ENCODE measurements at regions not wholly inside any gene's neighbourhood (a gene's known extent, or its start where the extent isn't known, plus 50 kb on each side); places are given as distances from the start of the nearest gene placed in this dataset.

DNA sequence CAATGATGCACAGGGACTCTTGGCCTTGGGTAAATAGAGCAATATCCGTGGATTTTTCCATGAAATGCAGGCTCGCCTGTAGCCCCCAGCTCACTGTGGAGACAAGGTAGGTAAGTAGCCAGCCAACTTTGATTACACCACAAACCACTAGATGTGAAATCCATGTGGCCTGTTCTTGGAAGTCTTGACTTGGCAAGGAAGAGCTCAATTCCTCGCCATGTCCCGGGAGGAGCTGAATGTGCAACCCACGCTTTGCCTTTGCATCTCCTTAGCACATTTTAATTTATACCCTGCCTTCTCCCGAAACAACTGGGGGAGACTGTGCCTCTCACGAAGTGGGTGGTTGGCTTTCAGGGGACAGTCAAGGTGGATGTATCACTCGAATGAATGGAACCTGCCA is 347.7 kb upstream of the MKI67 start:
- DNase-seq, result no peak

GRCh38 chr10:128474571-128474970 is 348.3 kb upstream of the MKI67 start:
- DNase-seq, result no peak

- no peak for DNase-seq
Measured at GRCh38 chr10:128475686-128476367, 349.6 kb upstream of the MKI67 start.

- no peak for DNase-seq
Measured at GRCh38 chr10:128476368-128476725, 350.1 kb upstream of the MKI67 start.

GRCh38 chr10:128476845-128477244 is 350.6 kb upstream of the MKI67 start:
- no peak for DNase-seq

DNA sequence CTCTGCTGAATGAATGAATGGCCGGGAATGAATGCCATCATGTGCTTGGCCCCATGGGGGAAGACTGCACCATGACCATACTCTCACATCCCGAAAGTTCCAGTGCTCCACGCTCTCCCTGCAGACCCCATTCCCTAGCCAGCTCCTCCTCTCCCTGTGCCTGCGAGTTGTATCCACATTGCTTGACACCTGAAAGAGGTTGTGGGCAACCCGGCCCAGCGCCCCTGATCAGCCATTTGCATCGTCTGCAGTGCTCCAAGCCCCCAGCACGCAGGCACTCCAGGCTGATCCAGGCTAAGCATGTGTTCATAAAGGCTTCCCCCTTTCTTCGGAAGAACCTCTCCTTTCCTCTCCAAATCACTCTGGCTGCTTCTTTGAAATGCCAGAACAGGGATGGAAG is 354.4 kb upstream of the MKI67 start:
- no peak for DNase-seq

DNA sequence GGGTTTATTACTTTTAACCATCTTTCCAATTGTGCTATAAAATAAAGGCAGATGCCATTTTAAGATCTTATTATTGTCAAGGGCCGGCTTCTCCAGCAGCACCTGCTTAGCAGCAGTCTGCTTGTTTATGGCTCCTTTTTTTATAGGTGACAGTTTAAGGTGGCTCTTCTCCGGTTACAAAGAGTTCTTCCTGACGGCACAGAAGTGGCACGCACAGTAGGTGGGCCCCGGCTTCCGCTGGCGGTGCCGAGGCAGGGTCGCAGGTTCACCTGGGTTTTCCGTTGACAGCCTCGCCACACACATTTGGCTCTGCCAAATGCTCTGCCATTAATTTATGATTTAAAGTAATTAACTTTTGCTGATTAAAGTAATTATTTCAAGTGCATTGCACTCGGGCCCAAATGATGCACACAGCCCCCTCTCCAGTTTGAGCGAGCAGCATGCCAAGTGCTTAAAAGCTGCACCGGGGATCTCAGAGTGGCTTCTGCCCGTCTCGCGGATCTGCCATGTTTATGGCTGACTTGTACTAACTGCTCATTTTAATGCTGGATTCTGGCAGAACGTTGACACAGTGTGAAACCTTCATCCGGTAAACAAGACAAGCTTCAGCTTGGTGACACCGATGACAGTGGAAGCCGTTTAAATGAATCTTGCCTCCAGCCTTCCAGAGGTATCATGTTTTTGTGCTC is 355.1 kb upstream of the MKI67 start:
- DNase-seq, result peak; percentile 89

GRCh38 chr10:128482052-128482451 is 355.8 kb upstream of the MKI67 start:
- no peak for DNase-seq

- no peak for DNase-seq
Measured at GRCh38 chr10:128483216-128483615, 357.0 kb upstream of the MKI67 start.

DNA sequence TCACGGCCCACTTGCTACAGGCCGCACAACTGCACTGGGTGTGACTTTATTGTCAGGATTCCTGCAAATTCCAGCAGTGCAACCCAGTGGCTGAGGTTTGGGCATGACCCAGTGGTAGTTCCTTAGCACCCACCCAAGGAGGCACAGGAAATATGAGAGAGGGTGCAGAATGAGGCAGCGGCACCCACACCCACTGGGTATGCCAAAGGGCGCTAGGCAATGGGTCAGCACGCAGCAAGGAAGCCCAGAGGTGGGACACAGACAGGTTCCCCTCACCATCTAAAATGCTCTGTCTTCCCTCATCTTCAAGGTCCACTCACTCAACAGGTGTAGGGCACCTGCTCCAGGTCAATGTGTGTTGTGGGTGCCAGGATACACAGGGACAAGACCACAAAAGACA is 357.8 kb upstream of the MKI67 start:
- DNase-seq, result no peak

DNA sequence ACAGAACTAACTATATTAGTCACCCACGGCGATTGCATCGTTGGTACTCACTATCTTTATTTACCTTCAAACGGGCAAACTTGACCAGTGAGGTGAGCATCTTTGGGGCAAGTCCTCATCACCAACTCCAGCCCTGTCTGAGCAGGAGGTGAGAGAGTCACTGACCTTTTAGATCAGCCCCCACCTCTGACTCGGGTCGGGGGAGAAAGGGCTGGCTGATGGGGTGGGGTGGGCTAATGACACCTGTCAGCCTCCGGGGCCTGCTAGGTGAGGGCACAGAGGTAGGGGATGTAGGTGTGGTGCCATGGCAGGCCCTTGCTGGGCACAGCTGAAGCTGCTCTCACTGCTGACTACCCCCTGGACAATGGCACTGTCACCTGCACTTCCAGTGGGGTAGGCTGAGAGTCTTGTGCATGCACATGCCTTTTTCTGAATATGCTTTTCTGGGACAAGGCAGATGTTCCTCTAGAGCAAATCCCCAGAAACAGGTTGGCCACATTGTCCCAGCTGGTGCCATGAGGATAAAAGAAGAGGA is 359.5 kb upstream of the MKI67 start:
- no peak for DNase-seq

- DNase-seq, result no peak
Measured at GRCh38 chr10:128487517-128487916, 361.3 kb upstream of the MKI67 start.

GRCh38 chr10:128489324-128490247 is 363.4 kb upstream of the MKI67 start:
- no peak for DNase-seq

DNA sequence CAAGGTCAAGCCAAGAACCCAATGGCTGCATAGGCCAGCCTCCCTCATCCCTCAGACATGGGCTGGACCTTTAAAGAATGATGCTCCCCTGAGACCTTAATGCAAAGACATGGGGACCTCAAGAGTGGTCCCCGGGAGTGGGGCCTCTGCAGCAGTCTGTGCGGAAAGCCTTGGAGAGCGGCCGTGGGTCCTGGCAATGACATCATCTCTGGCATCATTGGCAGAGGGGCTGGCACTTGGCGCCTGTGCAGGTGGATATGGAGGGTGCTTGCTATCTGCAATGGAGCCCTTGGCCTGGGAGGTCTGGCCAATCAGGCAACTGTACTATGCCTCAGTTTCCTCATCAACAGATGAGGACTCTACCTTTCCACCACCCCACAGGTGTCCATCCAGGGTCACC is 365.5 kb upstream of the MKI67 start:
- no peak for DNase-seq

DNA sequence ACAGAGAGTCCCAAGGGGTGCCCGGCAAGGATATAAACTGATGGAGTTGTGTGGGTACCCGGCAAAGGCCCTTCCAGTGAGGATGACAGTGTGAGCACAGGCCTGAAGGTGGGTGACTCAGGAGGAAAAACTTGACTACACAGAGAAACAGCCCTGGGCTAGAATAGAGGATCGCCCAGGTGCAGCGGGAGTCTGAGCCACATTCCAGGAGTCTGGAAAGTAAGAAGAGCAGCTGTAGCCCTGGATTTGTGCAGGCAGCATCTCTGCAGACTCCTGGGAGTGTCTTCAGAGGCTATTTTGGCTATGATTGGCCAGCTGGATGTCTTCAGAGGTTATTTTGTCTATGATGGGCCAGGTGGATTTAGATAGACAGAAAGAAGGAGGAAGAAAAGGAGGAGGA is 367.6 kb upstream of the MKI67 start:
- no peak for DNase-seq

DNA sequence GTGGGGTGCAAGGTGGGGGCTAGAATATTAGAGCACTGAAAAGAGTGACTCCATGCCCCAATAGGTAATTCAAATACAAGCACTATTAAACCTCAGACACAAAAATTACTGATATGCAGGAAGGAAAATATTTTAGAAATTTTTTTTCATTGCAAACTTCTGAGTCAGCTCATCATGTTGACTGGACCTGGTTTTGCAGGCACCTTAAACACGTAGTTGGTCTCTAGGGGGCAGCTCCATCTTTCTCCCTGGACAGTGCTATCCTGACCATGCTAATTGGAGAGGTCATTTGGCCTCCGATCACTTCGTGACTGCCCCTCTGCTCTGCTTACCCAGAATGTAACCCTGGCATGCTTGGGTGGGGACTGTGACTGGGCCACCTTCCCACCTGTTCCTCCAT is 368.4 kb upstream of the MKI67 start:
- no peak for DNase-seq

DNA sequence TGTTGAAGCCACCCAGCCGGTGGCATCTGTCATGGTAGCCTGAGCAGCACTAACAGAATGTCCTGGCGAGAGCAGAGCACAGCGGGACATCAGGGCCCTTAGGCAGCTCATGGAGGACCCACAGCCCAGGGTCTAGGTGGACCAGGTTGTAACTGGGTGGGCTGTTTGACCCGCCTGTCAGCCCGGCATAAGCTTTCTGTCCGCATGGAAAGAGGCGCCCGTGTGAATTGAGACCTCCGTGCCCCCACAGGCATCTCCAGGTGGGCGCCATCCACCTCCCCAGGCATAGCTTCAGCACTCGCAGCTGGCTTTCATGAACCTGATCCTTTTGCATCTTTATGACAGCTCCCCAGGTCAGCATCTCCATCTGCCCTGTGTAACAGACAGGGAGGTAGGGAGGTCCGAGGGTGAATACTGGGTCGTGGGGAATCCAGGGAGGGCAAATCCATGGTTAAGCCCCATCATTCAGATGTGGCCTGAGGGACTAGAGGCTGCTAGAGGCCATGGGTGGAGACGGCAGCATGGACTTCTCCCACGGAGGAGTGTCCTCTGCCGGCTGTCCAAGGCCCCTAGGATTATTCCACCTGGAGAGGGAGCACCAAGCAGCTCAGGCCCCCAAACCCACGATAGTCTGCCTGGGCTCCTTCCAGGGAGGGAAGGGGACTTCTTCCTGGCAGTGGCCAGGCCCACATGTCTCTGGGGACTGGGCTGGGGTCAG is 371.6 kb upstream of the MKI67 start:
- DNase-seq, result no peak

DNA sequence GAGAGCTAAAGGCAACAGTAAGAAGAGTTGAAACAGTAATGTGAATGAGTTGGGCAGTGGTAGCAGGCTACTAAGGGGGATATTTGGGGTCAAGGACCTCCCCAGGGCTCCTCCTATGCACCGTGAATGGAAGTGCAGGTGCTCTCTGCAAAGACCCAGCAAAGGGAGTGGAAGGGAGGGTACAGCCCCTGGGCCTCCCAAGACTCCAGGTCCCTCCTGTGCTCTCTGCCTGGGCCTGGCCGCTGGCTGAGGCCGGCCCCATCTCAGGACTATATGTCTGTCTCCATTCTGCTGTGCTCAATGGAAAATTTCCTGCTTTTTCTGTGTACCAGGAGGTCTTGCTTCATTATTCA is 372.1 kb upstream of the MKI67 start:
- no peak for DNase-seq

- DNase-seq, result no peak
Measured at GRCh38 chr10:128498746-128499145, 372.5 kb upstream of the MKI67 start.

GRCh38 chr10:128499486-128499885 is 373.3 kb upstream of the MKI67 start:
- no peak for DNase-seq

DNA sequence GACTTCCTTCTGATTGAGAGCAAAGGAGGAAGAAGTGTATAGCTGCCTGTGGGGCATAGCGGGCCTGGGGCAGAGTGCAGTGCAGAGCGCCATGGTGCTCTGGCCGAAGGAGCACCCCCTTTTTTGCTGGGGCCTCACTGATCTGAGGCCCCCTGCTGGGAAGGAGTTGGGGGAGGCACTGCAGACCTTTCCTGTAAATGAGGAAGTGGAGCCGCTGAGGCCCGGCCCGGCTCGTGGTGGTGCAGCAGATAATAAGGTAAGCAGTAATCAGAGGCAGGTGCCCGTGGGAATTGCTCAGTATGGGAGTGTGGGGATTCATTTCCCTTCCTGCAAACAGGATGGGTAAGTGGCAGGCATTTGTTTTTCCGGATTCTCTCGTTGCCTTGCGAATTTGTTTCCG is 373.7 kb upstream of the MKI67 start:
- no peak for DNase-seq

GRCh38 chr10:128500642-128501041 is 374.4 kb upstream of the MKI67 start:
- DNase-seq, result no peak

- no peak for DNase-seq
Measured at GRCh38 chr10:128505346-128505745, 379.1 kb upstream of the MKI67 start.

Data from NCI-H1105 (cell line).